Kidney glomerular epithelial cell (primary cell): ENCODE measurements at regions not wholly inside any gene's neighbourhood (a gene's known extent, or its start where the extent isn't known, plus 50 kb on each side); places are given as distances from the start of the nearest gene placed in this dataset.
"Not testable (repeated sequence)": the region's sequence is repeated elsewhere in the genome, so short reads cannot be mapped to it uniquely, and the experiment has no call there.

Experiments used
- DNase-seq: peaks from one replicate; lab custom pipeline; 2025; lab: John Stamatoyannopoulos, UW

DNA sequence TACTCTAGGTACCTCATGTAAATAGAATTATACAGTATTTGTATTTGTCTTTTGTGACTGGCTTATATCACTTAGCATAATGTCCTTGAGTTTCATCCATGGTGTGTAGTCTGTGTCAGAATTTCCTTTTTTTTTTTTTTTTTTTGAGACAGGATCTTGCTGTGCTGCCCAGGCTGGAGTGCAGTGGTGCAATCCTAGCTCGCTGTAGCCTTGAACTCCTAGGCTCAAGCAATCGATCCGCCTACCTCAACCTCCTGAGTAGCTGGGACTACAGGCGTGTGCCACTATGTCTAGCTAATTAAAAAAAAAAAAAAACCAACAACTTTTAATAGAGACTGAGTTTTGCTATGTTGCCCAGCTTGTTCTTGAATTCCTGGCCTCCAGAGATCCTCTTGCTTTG is 89.8 kb upstream of the PODXL start:
- no peak for DNase-seq

- DNase-seq: no peak
These were observed 86.0 kb upstream of the PODXL start for GRCh38 chr7:131642429-131642828.

DNA sequence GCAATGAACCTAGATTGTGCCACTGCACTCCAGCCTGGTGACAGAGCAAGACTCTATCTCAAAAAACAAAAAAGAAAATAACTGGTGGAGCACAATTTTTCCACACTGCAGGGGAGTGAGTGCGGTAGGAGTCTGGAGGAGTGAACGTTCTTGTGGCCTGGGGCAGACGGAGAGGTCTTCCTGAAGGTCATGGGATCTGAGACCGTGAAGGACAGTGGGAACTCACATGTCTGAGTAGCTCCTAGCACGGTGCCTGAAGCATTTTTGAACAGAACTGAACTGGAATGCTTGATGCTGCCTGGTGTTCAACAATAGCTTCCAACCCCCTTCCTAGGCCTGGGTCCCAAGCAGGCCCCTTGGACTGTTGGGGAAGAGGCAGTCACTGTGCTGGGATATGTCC is 84.3 kb upstream of the PODXL start:
- no peak for DNase-seq

- DNase-seq: no peak
These were observed 82.4 kb upstream of the PODXL start for GRCh38 chr7:131638641-131639430.

- DNase-seq: no peak
These were observed 81.4 kb upstream of the PODXL start for GRCh38 chr7:131637859-131638258.

DNA sequence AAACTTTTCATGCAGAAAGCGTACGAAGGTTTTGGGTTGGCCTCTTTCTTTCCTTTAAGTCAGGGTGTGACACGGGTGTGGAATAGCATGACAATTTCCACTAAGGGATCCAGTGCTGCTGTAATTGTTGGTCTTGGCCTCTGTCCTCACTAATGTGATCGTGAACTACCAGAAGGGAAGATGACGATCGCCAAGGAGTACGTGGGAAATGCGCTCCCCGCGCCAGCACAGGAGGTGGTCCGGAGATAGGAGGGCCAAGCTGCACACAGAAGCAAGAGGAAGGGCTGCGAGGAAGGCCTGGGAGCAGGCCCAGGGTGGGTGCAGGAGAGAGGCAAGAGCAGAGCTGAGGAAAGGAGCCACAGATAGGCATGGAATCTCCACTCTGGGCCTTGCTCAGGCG is 79.7 kb upstream of the PODXL start:
- no peak for DNase-seq

GRCh38 chr7:131634197-131634596 is 77.8 kb upstream of the PODXL start:
- DNase-seq: not testable (repeated sequence)

GRCh38 chr7:131633342-131633843 is 77.0 kb upstream of the PODXL start:
- peak; percentile 25 for DNase-seq

- DNase-seq: no peak
These were observed 74.0 kb upstream of the PODXL start for GRCh38 chr7:131630427-131630826.

DNA sequence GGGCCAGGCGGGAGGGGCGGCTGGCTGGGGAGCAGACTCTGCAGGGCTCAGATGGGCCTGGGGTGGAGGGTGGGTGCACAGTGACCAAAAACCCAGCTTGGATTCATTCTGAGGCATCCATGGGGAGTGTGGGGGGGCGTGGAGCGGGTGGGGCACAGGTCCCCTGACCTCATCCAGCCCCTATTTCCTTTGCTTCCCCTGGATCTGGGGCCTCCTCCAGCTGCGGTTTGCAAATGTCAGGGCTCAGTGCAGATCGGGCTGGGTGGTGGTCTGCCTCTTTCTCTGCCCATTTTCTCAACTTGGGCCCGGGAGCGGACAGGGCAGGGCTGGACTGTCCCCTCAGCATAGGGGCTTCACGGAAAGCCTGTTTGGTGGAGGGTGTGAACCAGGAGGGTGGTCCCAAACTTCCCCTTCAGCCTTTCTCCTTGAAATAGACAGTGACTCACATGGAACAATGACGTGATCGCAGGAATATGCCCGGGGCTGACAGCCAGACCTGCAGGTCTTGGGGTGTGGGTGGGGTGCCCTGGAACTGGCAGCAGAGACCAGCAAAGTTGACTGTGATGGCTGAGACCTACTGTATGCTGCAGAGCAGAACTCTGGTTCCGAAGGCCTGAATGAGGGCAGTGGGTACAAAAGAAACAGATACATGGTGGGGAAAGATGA is 72.9 kb upstream of the PODXL start:
- DNase-seq: no peak

GRCh38 chr7:131628634-131629033 is 72.2 kb upstream of the PODXL start:
- no peak for DNase-seq

- no peak for DNase-seq
These were observed 71.3 kb upstream of the PODXL start for GRCh38 chr7:131627735-131628190.

DNA sequence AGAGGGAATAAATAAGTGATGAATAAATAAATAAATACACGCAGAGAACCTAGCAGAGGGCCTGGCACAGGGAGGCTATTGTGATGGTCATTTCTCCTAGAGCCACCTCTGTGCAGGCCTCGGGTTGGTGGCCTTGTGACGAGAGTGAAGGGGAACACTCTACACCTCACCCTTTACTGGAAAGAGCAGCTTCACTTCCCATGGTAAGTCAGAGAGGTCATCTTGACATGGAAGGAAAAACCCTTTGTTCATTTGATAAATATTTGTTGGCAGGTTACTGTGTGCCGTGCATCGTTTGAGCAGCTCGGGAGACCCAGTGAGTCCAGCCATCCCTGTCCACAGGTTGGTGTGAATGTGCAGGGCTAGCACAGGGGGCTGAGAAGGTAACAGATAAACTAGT is 70.2 kb upstream of the PODXL start:
- no peak for DNase-seq

- DNase-seq: peak; percentile 55
These were observed 69.5 kb upstream of the PODXL start for GRCh38 chr7:131625817-131626372.

DNA sequence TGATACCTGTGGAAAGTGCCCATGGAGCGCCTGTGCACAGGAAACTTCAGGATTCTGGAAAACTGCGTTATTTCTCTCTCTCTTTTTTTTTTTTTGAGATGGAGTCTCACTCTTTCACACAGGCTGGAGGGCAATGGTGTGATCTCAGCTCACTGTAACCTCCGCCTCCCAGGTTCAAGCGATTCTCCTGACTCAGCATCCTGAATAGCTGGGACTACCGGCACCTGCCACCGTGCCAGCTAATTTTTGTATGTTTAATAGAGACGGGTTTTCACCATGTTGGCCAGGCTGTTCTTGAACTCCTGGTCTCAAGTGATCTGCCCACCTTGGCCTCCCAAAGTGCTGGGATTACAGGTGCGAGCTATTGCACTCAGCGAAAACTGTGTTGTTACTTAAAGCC is 68.9 kb upstream of the PODXL start:
- DNase-seq: not testable (repeated sequence)

GRCh38 chr7:131624536-131624935 is 68.1 kb upstream of the PODXL start:
- no peak for DNase-seq

GRCh38 chr7:131623154-131623553 is 66.7 kb upstream of the PODXL start:
- no peak for DNase-seq

DNA sequence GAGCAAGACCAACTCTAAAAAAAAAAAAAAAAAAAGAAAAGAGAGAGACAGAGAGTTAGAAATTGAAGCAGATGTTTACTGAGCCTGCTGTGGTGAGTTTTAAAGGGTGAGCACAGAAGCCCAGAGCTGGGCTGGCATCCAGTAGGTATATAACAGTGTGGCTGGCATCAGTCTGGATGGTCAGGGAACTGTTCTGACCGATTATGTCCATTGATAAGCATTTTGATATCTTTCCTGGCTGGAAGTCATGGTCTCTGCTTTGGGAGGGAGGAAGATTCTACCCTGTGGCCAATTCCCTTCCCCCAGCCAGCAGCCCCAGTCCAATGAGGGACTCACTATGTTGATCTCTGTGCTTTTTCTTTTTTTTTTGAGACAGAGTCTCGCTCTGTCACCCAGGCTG is 65.2 kb upstream of the PODXL start:
- DNase-seq: no peak

- DNase-seq: peak; percentile 30
These were observed 64.5 kb upstream of the PODXL start for GRCh38 chr7:131620673-131621609.

DNA sequence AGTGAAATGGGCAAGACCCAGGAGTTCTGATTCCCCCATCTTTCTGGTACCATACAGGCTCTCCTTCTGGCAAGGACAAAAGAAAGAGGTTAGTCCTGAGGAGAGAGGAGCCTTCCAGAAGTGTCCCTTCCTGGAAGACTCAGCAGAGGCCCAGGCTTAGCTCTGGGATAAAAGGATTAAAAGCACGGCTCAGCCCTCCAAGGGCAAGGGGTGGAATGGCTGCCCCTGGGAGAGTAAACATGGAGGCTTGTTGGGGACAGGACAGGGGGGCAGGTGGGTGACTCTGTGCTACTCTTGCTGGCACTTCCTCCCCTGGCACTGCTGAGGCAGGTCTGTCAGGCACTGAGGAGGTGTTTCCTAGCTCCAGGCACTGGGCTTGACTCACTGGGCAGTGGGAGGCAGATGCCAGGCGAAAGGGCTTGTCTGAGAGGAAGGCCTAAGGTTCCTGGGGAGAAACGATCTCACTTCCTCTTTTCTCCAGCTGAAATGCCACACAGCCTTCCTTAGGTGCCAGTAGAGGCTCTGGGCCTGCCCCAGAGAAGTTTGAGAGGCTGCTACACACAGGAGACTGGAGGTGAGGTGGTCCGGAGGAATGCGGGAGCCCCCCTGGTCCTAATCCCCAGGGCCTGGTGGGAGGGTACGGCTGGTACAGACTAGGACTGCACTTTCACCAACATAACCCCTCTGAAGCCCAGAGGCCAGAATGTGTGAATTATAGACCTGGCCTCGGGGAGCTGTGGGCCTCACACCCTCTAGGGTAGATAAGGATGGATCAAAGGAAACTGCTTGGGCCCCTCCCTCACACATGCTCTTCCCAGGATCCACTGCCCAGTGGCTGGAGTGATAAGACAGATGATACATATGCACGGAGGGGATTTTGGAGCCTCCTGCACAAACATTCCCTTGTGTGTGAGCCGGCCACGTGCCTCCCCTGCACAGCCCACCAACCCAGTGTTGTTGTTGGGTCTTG is 63.2 kb upstream of the PODXL start:
- no peak for DNase-seq

DNA sequence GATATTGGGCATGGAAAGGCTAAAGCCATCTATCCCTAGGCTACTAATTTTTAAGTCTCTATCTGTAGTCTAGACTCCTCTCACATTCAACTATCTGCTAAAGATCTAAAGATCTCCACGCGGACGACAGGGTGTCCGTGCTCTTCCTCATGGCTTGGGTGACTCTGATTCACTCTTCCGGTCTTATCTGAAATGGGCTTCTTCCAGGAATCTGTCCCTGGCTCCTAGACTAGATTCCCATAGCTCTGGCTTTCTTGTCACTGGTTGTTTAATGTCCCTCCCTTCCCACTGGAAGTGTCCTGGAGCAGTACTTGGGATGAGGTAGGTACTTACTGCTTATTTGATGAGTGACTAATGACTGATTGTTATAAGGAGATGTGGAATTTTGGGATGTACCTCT is 62.0 kb upstream of the PODXL start:
- no peak for DNase-seq
